K562 (cell line): ENCODE measurements at regions not wholly inside any gene's neighbourhood (a gene's known extent, or its start where the extent isn't known, plus 50 kb on each side); places are given as distances from the start of the nearest gene placed in this dataset.

Experiments used
- ATAC-seq: fragments of 200-7000 bp; cut with Tn5 transposase; 3 replicates; pipeline ENCODE4 v1.9.1; 2020; ENCODE audit warnings: moderate library complexity
- BruUV-seq: library from RNA; stranded (reverse); fragments of 400-500 nt; replicated peaks from 2 replicates; lab custom pipeline; 2021; lab: Mats Ljungman, UMichigan
- CTCF ChIA-PET: fragments of 300-600 bp; formaldehyde crosslinking; extraction: SDS; loops from one replicate; lab custom pipeline; 2021; ENCODE audit warnings: low intra/inter-chr PET ratio; lab: Yijun Ruan, JAX
- POLR2A ChIA-PET: fragments of 300-600, 350-650 bp; sonication (Branson Sonifier 250); formaldehyde crosslinking; extraction: SDS; loops from one replicate; lab custom pipeline; 2021; ENCODE audit warnings: antibody characterized with exemption, inconsistent platforms; lab: Yijun Ruan, JAX
- DNase-seq, 4 experiments: peaks; one replicate each; pipeline versions ENCODE4 v3.0.0 to v3.0.0-alpha.2; 2011 to 2018; ENCODE audit warnings: low spot score in 3 of 4, mixed read lengths in 3 of 4; ENCODE audit errors: extremely low read depth in 1 of 4
- FAIRE-seq: peaks from 2 replicates; lab custom pipeline; 2011; peaks lifted over from hg19 to GRCh38; lab: Jason Lieb, UNC
- H2AFZ ChIP-seq: 2 replicates; pipeline ENCODE4 v1.6.0; 2011; ENCODE audit warnings: low read depth, low read length, control low read depth, inconsistent platforms
- H3K27ac ChIP-seq: fragments of 200-600 bp; 3 replicates; pipeline ENCODE4 v1.8.0; 2011; ENCODE audit warnings: low read depth, mild to moderate bottlenecking, control low read depth, inconsistent platforms, low read length, moderate library complexity, mixed read lengths; ENCODE audit errors: extremely low read depth
- H3K27me3 ChIP-seq, 2 experiments: fragments of 300-600 bp in 1 of 2; 2 replicates in 1 of 2; 3 replicates in 1 of 2; pipeline versions ENCODE4 v1.6.0 to v1.8.0; 2011; ENCODE audit warnings: inconsistent platforms in 2 of 2, low read length in 2 of 2, mild to moderate bottlenecking in 1 of 2, mixed read lengths in 1 of 2, moderate library complexity in 1 of 2; ENCODE audit not compliant: control insufficient read depth in 2 of 2, insufficient read depth in 2 of 2
- H3K36me3 ChIP-seq: fragments of 300-600 bp; 3 replicates; pipeline ENCODE4 v1.8.0; 2011; ENCODE audit warnings: mild to moderate bottlenecking, low read length, inconsistent platforms; ENCODE audit not compliant: control insufficient read depth, insufficient read depth
- H3K4me1 ChIP-seq, 2 experiments: fragments of 200-600 bp in 1 of 2; replicated peaks in 1 of 2; 2 replicates in 1 of 2; 3 replicates in 1 of 2; pipeline versions ENCODE4 v1.5.1 to v1.8.0; 2011; ENCODE audit warnings: inconsistent platforms in 2 of 2, low read length in 2 of 2, mild to moderate bottlenecking in 1 of 2, mixed read lengths in 1 of 2, moderate library complexity in 1 of 2; ENCODE audit not compliant: control insufficient read depth in 2 of 2, insufficient read depth in 2 of 2
- H3K4me2 ChIP-seq: 2 replicates; pipeline ENCODE4 v1.6.1; 2011; ENCODE audit warnings: low read length, control low read depth, inconsistent platforms, mixed read lengths; ENCODE audit not compliant: insufficient read depth
- H3K4me3 ChIP-seq: fragments of 200-600 bp; sonication (generic), shearing (Covaris generic); 2 replicates; pipeline ENCODE4 v1.5.1; 2016; ENCODE audit warnings: control low read depth, inconsistent platforms
- H3K79me2 ChIP-seq: fragments of 200-600 bp; 3 replicates; pipeline ENCODE4 v1.8.0; 2011; ENCODE audit warnings: low read length, inconsistent platforms; ENCODE audit not compliant: control insufficient read depth, insufficient read depth
- H3K9ac ChIP-seq, 2 experiments: 2 replicates each; pipeline versions ENCODE4 v1.6.0 to v1.6.1; 2011; ENCODE audit warnings: low read depth in 2 of 2, low read length in 2 of 2, control low read depth in 1 of 2, inconsistent platforms in 1 of 2, mild to moderate bottlenecking in 1 of 2, mixed read lengths in 1 of 2; ENCODE audit not compliant: insufficient read depth in 1 of 2
- H3K9me1 ChIP-seq: one replicate; pipeline ENCODE4 v1.6.0; 2011; ENCODE audit warnings: inconsistent platforms, mild to moderate bottlenecking, low read length, moderate library complexity; ENCODE audit not compliant: control insufficient read depth, insufficient read depth
- H3K9me3 ChIP-seq: replicated peaks from 2 replicates; pipeline ENCODE4 v1.5.1; 2011; ENCODE audit warnings: low read depth, low read length, inconsistent platforms; ENCODE audit not compliant: control insufficient read depth, insufficient read depth
- H4K20me1 ChIP-seq: replicated peaks from 2 replicates; pipeline ENCODE4 v1.6.1; 2011; ENCODE audit warnings: low read length, inconsistent platforms, mixed read lengths; ENCODE audit not compliant: control insufficient read depth, insufficient read depth
- ARHGAP35 ChIP-seq: fragments of 450-650 bp; IDR thresholded peaks from 2 replicates; pipeline ENCODE4 v1.6.1; 2018; ENCODE audit not compliant: partially characterized antibody
- CBX2 ChIP-seq: fragments of 200-600 bp; sonication (generic); IDR thresholded peaks from one replicate; pipeline ENCODE4 v1.6.1; 2012; ENCODE audit warnings: mild to moderate bottlenecking, low read length, inconsistent platforms; ENCODE audit not compliant: insufficient read depth, poor library complexity, severe bottlenecking
- DMBX1 ChIP-seq: fragments of 250-450 bp; sonication (Bioruptor Pico); IDR thresholded peaks from 2 replicates; pipeline ENCODE4 v1.8.0; 2022; ENCODE audit warnings: inconsistent platforms, mild to moderate bottlenecking, moderate library complexity, borderline replicate concordance
- ETV5 ChIP-seq: sonication (generic); formaldehyde crosslinking; IDR thresholded peaks from 2 replicates; pipeline ENCODE4 v1.4.0; 2020; ENCODE audit warnings: low read depth, mild to moderate bottlenecking, missing genetic modification reagents
- FOXM1 ChIP-seq, 2 experiments: fragments of 450-650 bp in 1 of 2; sonication (generic) in 1 of 2; formaldehyde crosslinking in 1 of 2; IDR thresholded peaks; 2 replicates each; pipeline versions ENCODE4 v1.6.1 to v1.9.0; 2017 to 2022; ENCODE audit warnings: low read depth in 2 of 2, mild to moderate bottlenecking in 2 of 2, missing genetic modification reagents in 1 of 2, moderate library complexity in 1 of 2
- GABPB1 ChIP-seq: sonication (generic); formaldehyde crosslinking; IDR thresholded peaks from 2 replicates; pipeline ENCODE4 v1.8.0; 2022; ENCODE audit warnings: mild to moderate bottlenecking, missing genetic modification reagents
- GTF2A2 ChIP-seq: IDR thresholded peaks from 2 replicates; pipeline ENCODE4 v1.6.1; 2016; ENCODE audit warnings: mild to moderate bottlenecking, missing genetic modification characterization, missing compliant biosample characterization
- HCFC1 ChIP-seq: IDR thresholded peaks from 2 replicates; pipeline ENCODE4 v1.6.1; 2012; ENCODE audit warnings: low read depth, low read length, improper control_type of control experiment
- HMGN3 ChIP-seq: IDR thresholded peaks from 2 replicates; pipeline ENCODE4 v1.6.1; 2011; ENCODE audit warnings: borderline replicate concordance, low read depth, mild to moderate bottlenecking, mixed read lengths, low read length; ENCODE audit not compliant: insufficient read length; ENCODE audit errors: extremely low read depth
- NCOA6 ChIP-seq: fragments of 450-650 bp; IDR thresholded peaks from 2 replicates; pipeline ENCODE4 v1.6.1; 2017; ENCODE audit warnings: mild to moderate bottlenecking
- THAP12 ChIP-seq: fragments of 250-450 bp; sonication (Bioruptor Pico); IDR thresholded peaks from 2 replicates; pipeline ENCODE4 v1.9.0; 2021; ENCODE audit warnings: mild to moderate bottlenecking, inconsistent platforms
- XRCC3 ChIP-seq: fragments of 450-650 bp; IDR thresholded peaks from 2 replicates; pipeline ENCODE4 v1.6.1; 2017; ENCODE audit warnings: mild to moderate bottlenecking, moderate library complexity
- ZBTB7A ChIP-seq: IDR thresholded peaks from 2 replicates; pipeline ENCODE4 v1.6.1; 2011; ENCODE audit warnings: low read depth, mild to moderate bottlenecking, low read length, moderate library complexity, borderline replicate concordance; ENCODE audit not compliant: control insufficient read depth
- ZNF232 ChIP-seq: sonication (generic); formaldehyde crosslinking; IDR thresholded peaks from 2 replicates; pipeline ENCODE4 v1.8.0; 2022; ENCODE audit warnings: mild to moderate bottlenecking, missing genetic modification reagents
- ZNF253 ChIP-seq: fragments of 250-450 bp; sonication (Bioruptor Pico); conservative IDR thresholded peaks from 2 replicates; pipeline ENCODE4 v1.6.1; 2021; ENCODE audit warnings: mild to moderate bottlenecking
- ZNF584 ChIP-seq: fragments of 200-800 bp; sonication (Bioruptor generic); IDR thresholded peaks from 2 replicates; pipeline ENCODE4 v1.6.1; 2016; ENCODE audit warnings: low read depth, mild to moderate bottlenecking, missing genetic modification characterization, missing compliant biosample characterization
- WGBS: fragments of 100-300 bp; shearing (Covaris generic); methylation state at CpG from one replicate; pipeline ENCODE4 v1.1.6; 2016; ENCODE audit warnings: low coverage, mixed read lengths; ENCODE audit not compliant: insufficient coverage; ENCODE audit errors: missing lambda C conversion rate; 5-methylcytosine and 5-hydroxymethylcytosine counted together
- in situ Hi-C: fragments of 300-500 bp; cut with MboI; formaldehyde crosslinking; loops from 4 replicates; pipeline ENCODE4 v1.15.0; 2018; ENCODE audit warnings: inconsistent platforms, mixed read lengths
- intact Hi-C: fragments of 100-400 bp; cut with micrococcal nuclease; formaldehyde crosslinking; loops from 2 replicates; pipeline ENCODE4 v1.14.2; 2022

GRCh38 chr12:73161970-73162369 lies 889.8 kb downstream of the TRHDE start:
- no peaks in the 10 kb centered on the region for H3K79me2 ChIP-seq
- H3K27ac ChIP-seq: no peak overlapping the region
- no peaks in the 10 kb centered on the region for H3K36me3 ChIP-seq
- no peak overlapping the region for H3K4me2 ChIP-seq
- ChIA-PET POLR2A (no interaction called here), CTCF (no interaction called here)
- in situ Hi-C loops: no loop called here
- FAIRE-seq (no peak), DNase-seq (no peak), ATAC-seq (no peak)
- TF ChIP-seq GABPB1 (CRISPR knock-in tag) (no peak), ZNF584 (CRISPR knock-in tag) (no peak), NCOA6 (no peak)
- intact Hi-C loops: no loop called here
- H3K27me3 ChIP-seq: no peaks in the 10 kb centered on the region
- H3K9ac ChIP-seq: no peak overlapping the region
- H2AFZ ChIP-seq: no peak overlapping the region
- H3K4me1 ChIP-seq: no peaks in the 10 kb centered on the region
- no peaks in the 10 kb centered on the region for H3K9me3 ChIP-seq
- no TSS peak for BruUV-seq
- no peaks in the 10 kb centered on the region for H3K9me1 ChIP-seq
- H3K4me3 ChIP-seq: no peak overlapping the region
- WGBS: 0% methylated on average over 2 of the region's 2 CpGs
- no peaks in the 10 kb centered on the region for H4K20me1 ChIP-seq

- H3K27ac ChIP-seq: no peak overlapping the region
- H2AFZ ChIP-seq: no peak overlapping the region
- no peaks in the 10 kb centered on the region for H4K20me1 ChIP-seq
- POLR2A ChIA-PET: interaction anchor here (0.6 kb wide), 1 partner anchor 12 kb away, joined by 4 read pairs; no protein-coding TSS in a partner anchor
- no peaks in the 10 kb centered on the region for H3K79me2 ChIP-seq
- no peak overlapping the region for H3K4me2 ChIP-seq
- H3K9me1 ChIP-seq: no peaks in the 10 kb centered on the region
- DNase-seq (no peak), ATAC-seq (no peak), FAIRE-seq (no peak)
- no peaks in the 10 kb centered on the region for H3K27me3 ChIP-seq
- no TSS peak for BruUV-seq
- in situ Hi-C loops: no loop called here
- H3K36me3 ChIP-seq: no peaks in the 10 kb centered on the region
- intact Hi-C loops: no loop called here
- 0 out of 2 replicates have a peak, but pooled peaks cover 2% of the 10 kb centered on the region for H3K9me3 ChIP-seq
- no peaks in the 10 kb centered on the region for H3K4me1 ChIP-seq
- WGBS: 0% methylated on average over 3 of the region's 3 CpGs
- CTCF ChIA-PET: no interaction called here
- TF ChIP-seq GTF2A2 (no peak), THAP12 (CRISPR knock-in tag) (no peak), ZNF253 (CRISPR knock-in tag) (no peak), CBX2 (no peak), ZNF232 (CRISPR knock-in tag) (no peak), HMGN3 (no peak), HCFC1 (no peak), ETV5 (no peak), XRCC3 (no peak), ARHGAP35 (no peak), DMBX1 (CRISPR knock-in tag) (no peak), ZBTB7A (no peak), FOXM1 (IDR thresholded peaks at IDR 0.05; ENCODE audit: low read depth) (no peak), FOXM1 (CRISPR knock-in tag; IDR thresholded peaks at IDR 0.05; ENCODE audit: low read depth) (no peak)
- TF ChIP-seq, all 486 proteins: peak for 0
- Histone ChIP-seq H3K4me3 (no peak overlapping the region), H3K9ac (no peak overlapping the region)
Observed at GRCh38 chr12:73180734-73181133, 908.6 kb downstream of the TRHDE start.
